ENCODE measurements at regions not wholly inside any gene's neighbourhood (a gene's known extent, or its start where the extent isn't known, plus 50 kb on each side); places are given as distances from the start of the nearest gene placed in this dataset.

- no peaks in the 10 kb centered on the region for H3K9me3 ChIP-seq
- no peak overlapping the region for H3K4me3 ChIP-seq
- H3K27ac ChIP-seq: no peak overlapping the region
- H3K36me3 ChIP-seq: no peaks in the 10 kb centered on the region
- peaks cover 0 to 19% of the 10 kb centered on the region in 2 donors for H3K4me1 ChIP-seq
- TF ChIP-seq CTCF (IDR thresholded peaks at IDR 0.05): no peak
- no peak for DNase-seq (ENCODE audit: low spot score)
- H3K27me3 ChIP-seq: no peaks in the 10 kb centered on the region
Observed at GRCh38 chr11:100629671-100630070, 57.4 kb upstream of the ARHGAP42 start.

- H3K27ac ChIP-seq: no peak overlapping the region
- peaks cover 0 to 19% of the 10 kb centered on the region in 2 donors for H3K4me1 ChIP-seq
Observed at GRCh38 chr11:100630898-100631297, 56.2 kb upstream of the ARHGAP42 start.

GRCh38 chr11:100631316-100631715 is 55.8 kb upstream of the ARHGAP42 start:
- Histone ChIP-seq H3K4me3 (no peak overlapping the region), H3K27ac (no peak overlapping the region), H3K27me3 (no peaks in the 10 kb centered on the region), H3K4me1 (peaks cover 0 to 19% of the 10 kb centered on the region in 2 donors), H3K36me3 (no peaks in the 10 kb centered on the region), H3K9me3 (no peaks in the 10 kb centered on the region)
- TF ChIP-seq CTCF (IDR thresholded peaks at IDR 0.05): no peak
- no peak for DNase-seq (ENCODE audit: low spot score)

More at GRCh38 chr11:100630898-100631297, 56.2 kb upstream of the ARHGAP42 start:
- TF ChIP-seq CTCF (IDR thresholded peaks at IDR 0.05): no peak
- DNase-seq (ENCODE audit: low spot score): no peak
- Histone ChIP-seq H3K9me3 (no peaks in the 10 kb centered on the region), H3K36me3 (no peaks in the 10 kb centered on the region), H3K4me3 (no peak overlapping the region), H3K27me3 (no peaks in the 10 kb centered on the region)

GRCh38 chr11:100632941-100633452 is 54.1 kb upstream of the ARHGAP42 start:
- peak; percentile 68 for DNase-seq (ENCODE audit: low spot score)
- TF ChIP-seq CTCF (IDR thresholded peaks at IDR 0.05): no peak
- Histone ChIP-seq H3K9me3 (no peaks in the 10 kb centered on the region), H3K4me1 (peaks cover 0 to 19% of the 10 kb centered on the region in 2 donors), H3K36me3 (no peaks in the 10 kb centered on the region), H3K27me3 (no peaks in the 10 kb centered on the region), H3K4me3 (no peak overlapping the region), H3K27ac (peak overlapping the region; percentile 53 to 79)

GRCh38 chr11:100635194-100635593 is 51.9 kb upstream of the ARHGAP42 start:
- peaks cover 0 to 19% of the 10 kb centered on the region in 2 donors for H3K4me1 ChIP-seq
- no peaks in the 10 kb centered on the region for H3K27me3 ChIP-seq
- no peaks in the 10 kb centered on the region for H3K9me3 ChIP-seq
- no peak overlapping the region for H3K27ac ChIP-seq
- H3K4me3 ChIP-seq: no peak overlapping the region
- H3K36me3 ChIP-seq: no peaks in the 10 kb centered on the region
- TF ChIP-seq CTCF (IDR thresholded peaks at IDR 0.05): no peak
- no peak for DNase-seq (ENCODE audit: low spot score)

- no peaks in the 10 kb centered on the region for H3K9me3 ChIP-seq
- peaks cover 0 to 19% of the 10 kb centered on the region in 2 donors for H3K4me1 ChIP-seq
- no peak for DNase-seq (ENCODE audit: low spot score)
- H3K36me3 ChIP-seq: no peaks in the 10 kb centered on the region
- H3K4me3 ChIP-seq: no peak overlapping the region
- no peak overlapping the region for H3K27ac ChIP-seq
- H3K27me3 ChIP-seq: no peaks in the 10 kb centered on the region
- TF ChIP-seq CTCF (IDR thresholded peaks at IDR 0.05): no peak
Observed at GRCh38 chr11:100636536-100636935, 50.6 kb upstream of the ARHGAP42 start.
